Ureter (tissue), 1 donor: ENCODE measurements at regions not wholly inside any gene's neighbourhood (a gene's known extent, or its start where the extent isn't known, plus 50 kb on each side); places are given as distances from the start of the nearest gene placed in this dataset.
"Not testable (repeated sequence)": the region's sequence is repeated elsewhere in the genome, so short reads cannot be mapped to it uniquely, and the experiment has no call there.

Experiments
- DNase-seq: peaks from one replicate; pipeline ENCODE4 v3.0.0-alpha.2; 2020; ENCODE audit warnings: low spot score
- donor health status: DM: yes; HTN: yes; CAD: no.

GRCh38 chr5:53160895-53161294 is 51.3 kb upstream of the MOCS2 start:
- no peak for DNase-seq

- no peak for DNase-seq
These were observed 52.3 kb upstream of the MOCS2 start for GRCh38 chr5:53161876-53162275.

- DNase-seq = no peak
These were observed 55.1 kb upstream of the MOCS2 start for GRCh38 chr5:53164478-53165165.

GRCh38 chr5:53165431-53166182 is 56.0 kb upstream of the MOCS2 start:
- DNase-seq = no peak

- no peak for DNase-seq
These were observed 56.6 kb upstream of the MOCS2 start for GRCh38 chr5:53166183-53166495.

- DNase-seq = peak; percentile 48
These were observed 58.3 kb upstream of the MOCS2 start for GRCh38 chr5:53167836-53168235.

- no peak for DNase-seq
These were observed 60.4 kb upstream of the MOCS2 start for GRCh38 chr5:53169933-53170332.

GRCh38 chr5:53170746-53171349 is 61.3 kb upstream of the MOCS2 start:
- no peak for DNase-seq

- DNase-seq = not testable (repeated sequence)
These were observed 62.5 kb upstream of the MOCS2 start for GRCh38 chr5:53172073-53172472.

- DNase-seq = no peak
These were observed 63.1 kb upstream of the MOCS2 start for GRCh38 chr5:53172630-53173029.

GRCh38 chr5:53173083-53173482 is 63.5 kb upstream of the MOCS2 start:
- DNase-seq = no peak

GRCh38 chr5:53178830-53179229 is 69.3 kb upstream of the MOCS2 start:
- DNase-seq = no peak

GRCh38 chr5:53179691-53180090 is 70.1 kb upstream of the MOCS2 start:
- no peak for DNase-seq

GRCh38 chr5:53180538-53180937 is 71.0 kb upstream of the MOCS2 start:
- no peak for DNase-seq

GRCh38 chr5:53180991-53181390 is 71.4 kb upstream of the MOCS2 start:
- no peak for DNase-seq

GRCh38 chr5:53183880-53184279 is 74.3 kb upstream of the MOCS2 start:
- DNase-seq = no peak

- DNase-seq = no peak
These were observed 82.1 kb upstream of the MOCS2 start for GRCh38 chr5:53191548-53192165.

- no peak for DNase-seq
These were observed 84.5 kb upstream of the MOCS2 start for GRCh38 chr5:53194086-53194485.

- no peak for DNase-seq
These were observed 90.3 kb upstream of the MOCS2 start for GRCh38 chr5:53199882-53200281.

- no peak for DNase-seq
These were observed 90.7 kb upstream of the MOCS2 start for GRCh38 chr5:53200306-53200705.

- no peak for DNase-seq
These were observed 92.2 kb upstream of the MOCS2 start for GRCh38 chr5:53201746-53202145.

- DNase-seq = no peak
These were observed 97.0 kb upstream of the MOCS2 start for GRCh38 chr5:53206562-53206961.

GRCh38 chr5:53211799-53212198 is 102.2 kb upstream of the MOCS2 start:
- no peak for DNase-seq
